ENCODE measurements at regions not wholly inside any gene's neighbourhood (a gene's known extent, or its start where the extent isn't known, plus 50 kb on each side); places are given as distances from the start of the nearest gene placed in this dataset.

GRCh38 chr10:2077231-2077630 is 339.9 kb upstream of the ADARB2 start:
- intact Hi-C loops (cut with micrococcal nuclease) = no loop called here
- H3K9me3 Mint-ChIP-seq = no peaks in the 10 kb centered on the region
- no peak for DNase-seq
- Histone ChIP-seq H3K36me3 (ENCODE audit: insufficient read depth, low read length) (no peaks in the 10 kb centered on the region), H3K27ac (ENCODE audit: low read depth, low read length) (no peak overlapping the region), H3K27me3 (ENCODE audit: insufficient read depth, low read length) (no peaks in the 10 kb centered on the region), H3K4me1 (ENCODE audit: insufficient read depth, low read length) (no peaks in the 10 kb centered on the region), H3K9me3 (ENCODE audit: control insufficient read depth in 1 of 2, low read length in 2 of 2) (no peaks in the 10 kb centered on the region), H3K4me3 (ENCODE audit: low read length in 2 of 2) (no peak overlapping the region)
- H3K4me1 Mint-ChIP-seq = no peaks in the 10 kb centered on the region
- no peaks in the 10 kb centered on the region for H3K36me3 Mint-ChIP-seq
- peaks cover 0 to 3% of the 10 kb centered on the region in 2 donors for H3K27me3 Mint-ChIP-seq
- no peak overlapping the region for H3K4me3 Mint-ChIP-seq
- CTCF ChIA-PET (ENCODE audit: partially characterized antibody) = no interaction called here
- peak overlapping the region in 1 of 7 donors; percentile 65 for H3K27ac Mint-ChIP-seq
- POLR2A ChIA-PET (ENCODE audit: partially characterized antibody) = no interaction called here

- no peaks in the 10 kb centered on the region for H3K9me3 ChIP-seq (ENCODE audit: control insufficient read depth in 1 of 2, low read length in 2 of 2)
- Mint-ChIP-seq H3K27me3 (peaks cover 0 to 3% of the 10 kb centered on the region in 2 donors), H3K4me1 (no peaks in the 10 kb centered on the region), H3K9me3 (no peaks in the 10 kb centered on the region), H3K27ac (no peak overlapping the region), H3K36me3 (no peaks in the 10 kb centered on the region), H3K4me3 (no peak overlapping the region)
- H3K36me3 ChIP-seq (ENCODE audit: insufficient read depth, low read length) = no peaks in the 10 kb centered on the region
- no peak overlapping the region for H3K27ac ChIP-seq (ENCODE audit: low read depth, low read length)
- no peaks in the 10 kb centered on the region for H3K27me3 ChIP-seq (ENCODE audit: insufficient read depth, low read length)
- ChIA-PET CTCF (ENCODE audit: partially characterized antibody) (no interaction called here), POLR2A (ENCODE audit: partially characterized antibody) (no interaction called here)
- no peaks in the 10 kb centered on the region for H3K4me1 ChIP-seq (ENCODE audit: insufficient read depth, low read length)
- H3K4me3 ChIP-seq (ENCODE audit: low read length in 2 of 2) = no peak overlapping the region
- DNase-seq = no peak
- intact Hi-C loops (cut with micrococcal nuclease) = no loop called here
Measured at GRCh38 chr10:2076528-2076927, 339.2 kb upstream of the ADARB2 start.

GRCh38 chr10:2067015-2067414 is 329.7 kb upstream of the ADARB2 start:
- no peak overlapping the region for H3K27ac Mint-ChIP-seq
- H3K36me3 Mint-ChIP-seq = no peaks in the 10 kb centered on the region
- intact Hi-C loops (cut with micrococcal nuclease) = no loop called here
- no peaks in the 10 kb centered on the region for H3K4me1 ChIP-seq (ENCODE audit: insufficient read depth, low read length)
- no peak overlapping the region for H3K4me3 Mint-ChIP-seq
- peaks cover 2 to 20% (median 6%) of the 10 kb centered on the region in 8 donors for H3K9me3 Mint-ChIP-seq
- H3K4me3 ChIP-seq (ENCODE audit: low read length in 2 of 2) = no peak overlapping the region
- H3K4me1 Mint-ChIP-seq = no peaks in the 10 kb centered on the region
- H3K36me3 ChIP-seq (ENCODE audit: insufficient read depth, low read length) = no peaks in the 10 kb centered on the region
- DNase-seq = no peak
- CTCF ChIA-PET (ENCODE audit: partially characterized antibody) = no interaction called here
- H3K27me3 Mint-ChIP-seq = peaks cover 0 to 2% of the 10 kb centered on the region in 2 donors
- POLR2A ChIA-PET (ENCODE audit: partially characterized antibody) = no interaction called here
- H3K27me3 ChIP-seq (ENCODE audit: insufficient read depth, low read length) = no peaks in the 10 kb centered on the region
- H3K9me3 ChIP-seq (ENCODE audit: control insufficient read depth in 1 of 2, low read length in 2 of 2) = no peaks in the 10 kb centered on the region
- no peak overlapping the region for H3K27ac ChIP-seq (ENCODE audit: low read depth, low read length)

- Mint-ChIP-seq H3K4me3 (no peak overlapping the region), H3K27me3 (peaks cover 0 to 4% of the 10 kb centered on the region in 2 donors), H3K27ac (no peak overlapping the region), H3K36me3 (no peaks in the 10 kb centered on the region), H3K4me1 (no peaks in the 10 kb centered on the region), H3K9me3 (peaks cover 0 to 2% (median 0%) of the 10 kb centered on the region in 8 donors)
- no peaks in the 10 kb centered on the region for H3K9me3 ChIP-seq (ENCODE audit: control insufficient read depth in 1 of 2, low read length in 2 of 2)
- no peaks in the 10 kb centered on the region for H3K27me3 ChIP-seq (ENCODE audit: insufficient read depth, low read length)
- intact Hi-C loops (cut with micrococcal nuclease) = no loop called here
- H3K27ac ChIP-seq (ENCODE audit: low read depth, low read length) = no peak overlapping the region
- H3K36me3 ChIP-seq (ENCODE audit: insufficient read depth, low read length) = no peaks in the 10 kb centered on the region
- no peak for DNase-seq
- ChIA-PET CTCF (ENCODE audit: partially characterized antibody) (no interaction called here), POLR2A (ENCODE audit: partially characterized antibody) (no interaction called here)
- H3K4me1 ChIP-seq (ENCODE audit: insufficient read depth, low read length) = no peaks in the 10 kb centered on the region
- no peak overlapping the region for H3K4me3 ChIP-seq (ENCODE audit: low read length in 2 of 2)
Measured at GRCh38 chr10:2054728-2055127, 317.4 kb upstream of the ADARB2 start.

- no peaks in the 10 kb centered on the region for H3K4me1 ChIP-seq (ENCODE audit: insufficient read depth, low read length)
- DNase-seq = no peak
- Mint-ChIP-seq H3K27me3 (no peaks in the 10 kb centered on the region), H3K36me3 (no peaks in the 10 kb centered on the region), H3K27ac (no peak overlapping the region), H3K4me3 (no peak overlapping the region), H3K4me1 (no peaks in the 10 kb centered on the region), H3K9me3 (peaks cover 0 to 2% (median 0%) of the 10 kb centered on the region in 8 donors)
- no peak overlapping the region for H3K27ac ChIP-seq (ENCODE audit: low read depth, low read length)
- H3K27me3 ChIP-seq (ENCODE audit: insufficient read depth, low read length) = no peaks in the 10 kb centered on the region
- H3K9me3 ChIP-seq (ENCODE audit: control insufficient read depth in 1 of 2, low read length in 2 of 2) = no peaks in the 10 kb centered on the region
- H3K4me3 ChIP-seq (ENCODE audit: low read length in 2 of 2) = no peak overlapping the region
- intact Hi-C loops (cut with micrococcal nuclease) = no loop called here
- CTCF ChIA-PET (ENCODE audit: partially characterized antibody) = no interaction called here
- POLR2A ChIA-PET (ENCODE audit: partially characterized antibody) = no interaction called here
- no peaks in the 10 kb centered on the region for H3K36me3 ChIP-seq (ENCODE audit: insufficient read depth, low read length)
Measured at GRCh38 chr10:2053805-2054204, 316.5 kb upstream of the ADARB2 start.

- no peaks in the 10 kb centered on the region for H3K4me1 Mint-ChIP-seq
- intact Hi-C loops (cut with micrococcal nuclease) = no loop called here
- Histone ChIP-seq H3K27ac (ENCODE audit: low read depth, low read length) (no peak overlapping the region), H3K36me3 (ENCODE audit: insufficient read depth, low read length) (no peaks in the 10 kb centered on the region), H3K4me3 (ENCODE audit: low read length in 2 of 2) (no peak overlapping the region), H3K4me1 (ENCODE audit: insufficient read depth, low read length) (no peaks in the 10 kb centered on the region), H3K27me3 (ENCODE audit: insufficient read depth, low read length) (no peaks in the 10 kb centered on the region), H3K9me3 (ENCODE audit: control insufficient read depth in 1 of 2, low read length in 2 of 2) (no peaks in the 10 kb centered on the region)
- ChIA-PET POLR2A (ENCODE audit: partially characterized antibody) (no interaction called here), CTCF (ENCODE audit: partially characterized antibody) (no interaction called here)
- peaks cover 0 to 4% (median 2%) of the 10 kb centered on the region in 8 donors for H3K9me3 Mint-ChIP-seq
- no peaks in the 10 kb centered on the region for H3K27me3 Mint-ChIP-seq
- no peaks in the 10 kb centered on the region for H3K36me3 Mint-ChIP-seq
- H3K27ac Mint-ChIP-seq = no peak overlapping the region
- no peak for DNase-seq
- H3K4me3 Mint-ChIP-seq = no peak overlapping the region
Measured at GRCh38 chr10:2051108-2051507, 313.8 kb upstream of the ADARB2 start.

- Mint-ChIP-seq H3K27me3 (no peaks in the 10 kb centered on the region), H3K36me3 (no peaks in the 10 kb centered on the region), H3K27ac (no peak overlapping the region), H3K4me3 (no peak overlapping the region), H3K9me3 (peaks cover 0 to 4% (median 2%) of the 10 kb centered on the region in 8 donors), H3K4me1 (no peaks in the 10 kb centered on the region)
- Histone ChIP-seq H3K9me3 (ENCODE audit: control insufficient read depth in 1 of 2, low read length in 2 of 2) (no peaks in the 10 kb centered on the region), H3K27me3 (ENCODE audit: insufficient read depth, low read length) (no peaks in the 10 kb centered on the region), H3K36me3 (ENCODE audit: insufficient read depth, low read length) (no peaks in the 10 kb centered on the region), H3K4me3 (ENCODE audit: low read length in 2 of 2) (no peak overlapping the region), H3K27ac (ENCODE audit: low read depth, low read length) (no peak overlapping the region), H3K4me1 (ENCODE audit: insufficient read depth, low read length) (no peaks in the 10 kb centered on the region)
- ChIA-PET CTCF (ENCODE audit: partially characterized antibody) (no interaction called here), POLR2A (ENCODE audit: partially characterized antibody) (no interaction called here)
- intact Hi-C loops (cut with micrococcal nuclease) = no loop called here
- DNase-seq = no peak
Measured at GRCh38 chr10:2049560-2049959, 312.2 kb upstream of the ADARB2 start.

- Histone ChIP-seq H3K27me3 (ENCODE audit: insufficient read depth, low read length) (no peaks in the 10 kb centered on the region), H3K9me3 (ENCODE audit: control insufficient read depth in 1 of 2, low read length in 2 of 2) (no peaks in the 10 kb centered on the region), H3K36me3 (ENCODE audit: insufficient read depth, low read length) (no peaks in the 10 kb centered on the region), H3K4me3 (ENCODE audit: low read length in 2 of 2) (no peak overlapping the region), H3K4me1 (ENCODE audit: insufficient read depth, low read length) (no peaks in the 10 kb centered on the region), H3K27ac (ENCODE audit: low read depth, low read length) (no peak overlapping the region)
- POLR2A ChIA-PET (ENCODE audit: partially characterized antibody) = no interaction called here
- Mint-ChIP-seq H3K36me3 (no peaks in the 10 kb centered on the region), H3K9me3 (peaks cover 0 to 4% (median 2%) of the 10 kb centered on the region in 8 donors), H3K27me3 (no peaks in the 10 kb centered on the region), H3K4me1 (no peaks in the 10 kb centered on the region), H3K4me3 (no peak overlapping the region), H3K27ac (no peak overlapping the region)
- DNase-seq = no peak
- CTCF ChIA-PET (ENCODE audit: partially characterized antibody) = no interaction called here
- intact Hi-C loops (cut with micrococcal nuclease) = no loop called here
Measured at GRCh38 chr10:2048337-2048973, 311.1 kb upstream of the ADARB2 start.
